NCI-H446 (cell line): ENCODE measurements at regions not wholly inside any gene's neighbourhood (a gene's known extent, or its start where the extent isn't known, plus 50 kb on each side); places are given as distances from the start of the nearest gene placed in this dataset.
"Not testable (repeated sequence)": the region's sequence is repeated elsewhere in the genome, so short reads cannot be mapped to it uniquely, and the experiment has no call there.

ENCODE experiments used
- DNase-seq, 2 experiments: peaks; one replicate each; lab custom pipeline; 2025; lab: John Stamatoyannopoulos, UW

- DNase-seq = peak in 1 of 2 experiments; percentile 80
These were observed 124.9 kb upstream of the ZNF608 start for GRCh38 chr5:124871303-124871702.

DNA sequence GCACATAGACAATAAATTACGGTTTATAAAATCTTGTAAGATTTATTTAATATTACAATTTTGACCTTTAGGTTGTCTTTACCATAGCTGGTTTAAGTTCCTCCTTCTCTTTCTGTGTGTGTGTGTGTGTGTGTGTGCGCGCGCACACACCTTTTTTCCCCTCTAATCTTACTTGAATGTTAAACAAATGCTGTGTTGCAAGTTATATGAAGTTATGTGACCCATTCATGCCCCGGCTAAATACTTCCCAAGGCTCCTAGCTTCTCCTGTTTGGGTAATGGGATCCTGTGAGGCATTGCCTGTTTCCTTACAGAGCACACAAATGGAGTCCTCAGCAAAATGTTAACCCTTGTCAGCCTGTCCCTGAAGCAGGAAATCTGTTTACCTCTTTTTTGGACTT lies 125.6 kb upstream of the ZNF608 start:
- no peak for DNase-seq

DNA sequence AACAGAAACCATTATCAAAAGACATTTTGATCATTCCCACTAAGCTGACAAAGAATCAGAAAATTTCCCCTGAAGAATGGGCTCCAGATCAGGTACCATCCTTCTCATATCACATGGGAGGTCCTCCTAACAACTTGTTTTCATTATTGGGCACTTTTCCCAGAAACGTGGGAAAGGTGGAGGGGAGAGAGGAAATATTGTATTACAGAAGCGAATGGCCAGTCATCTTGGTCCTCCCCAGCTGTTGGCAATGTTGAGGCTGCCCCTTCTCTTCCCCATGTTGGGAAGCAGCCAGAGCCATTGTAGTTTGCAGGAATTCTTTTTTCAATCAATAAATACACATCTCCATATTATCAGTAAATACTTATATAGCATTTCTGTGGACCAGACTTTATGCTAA lies 126.2 kb upstream of the ZNF608 start:
- peak in 1 of 2 experiments; percentile 26 for DNase-seq

DNA sequence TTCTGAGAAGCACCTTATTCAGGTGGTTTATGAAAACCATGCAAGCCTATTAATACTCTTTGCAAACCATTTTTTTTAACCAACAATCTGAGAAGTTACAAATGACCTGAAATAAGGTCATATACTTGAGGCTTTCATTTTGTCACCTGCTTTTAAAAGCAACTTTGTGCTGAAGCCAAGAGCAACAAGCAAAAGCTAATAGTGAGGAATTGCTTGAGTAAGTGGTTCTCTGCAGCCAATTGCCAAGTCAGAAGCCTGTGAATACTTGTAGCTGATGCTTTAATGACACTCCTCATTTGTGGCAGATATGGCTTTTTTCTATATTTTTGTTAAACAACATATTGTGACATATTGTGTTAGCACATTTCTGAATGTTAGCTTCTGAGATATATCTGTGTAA lies 126.7 kb upstream of the ZNF608 start:
- DNase-seq = no peak

- DNase-seq = no peak
These were observed 127.3 kb upstream of the ZNF608 start for GRCh38 chr5:124873713-124874112.

GRCh38 chr5:124876566-124876965 lies 130.1 kb upstream of the ZNF608 start:
- no peak for DNase-seq

GRCh38 chr5:124876983-124877382 lies 130.5 kb upstream of the ZNF608 start:
- no peak for DNase-seq

- DNase-seq = no peak
These were observed 131.2 kb upstream of the ZNF608 start for GRCh38 chr5:124877501-124878146.

GRCh38 chr5:124878583-124879342 lies 132.3 kb upstream of the ZNF608 start:
- no peak for DNase-seq

GRCh38 chr5:124880903-124881697 lies 134.7 kb upstream of the ZNF608 start:
- no peak for DNase-seq

GRCh38 chr5:124883681-124884080 lies 137.2 kb upstream of the ZNF608 start:
- no peak for DNase-seq

- DNase-seq = no peak
These were observed 137.7 kb upstream of the ZNF608 start for GRCh38 chr5:124884114-124884513.

- DNase-seq = no peak
These were observed 139.1 kb upstream of the ZNF608 start for GRCh38 chr5:124885490-124885889.

GRCh38 chr5:124887223-124887622 lies 140.8 kb upstream of the ZNF608 start:
- DNase-seq = no peak

- peak in 1 of 2 experiments; percentile 28 for DNase-seq
These were observed 141.6 kb upstream of the ZNF608 start for GRCh38 chr5:124888050-124888506.

DNA sequence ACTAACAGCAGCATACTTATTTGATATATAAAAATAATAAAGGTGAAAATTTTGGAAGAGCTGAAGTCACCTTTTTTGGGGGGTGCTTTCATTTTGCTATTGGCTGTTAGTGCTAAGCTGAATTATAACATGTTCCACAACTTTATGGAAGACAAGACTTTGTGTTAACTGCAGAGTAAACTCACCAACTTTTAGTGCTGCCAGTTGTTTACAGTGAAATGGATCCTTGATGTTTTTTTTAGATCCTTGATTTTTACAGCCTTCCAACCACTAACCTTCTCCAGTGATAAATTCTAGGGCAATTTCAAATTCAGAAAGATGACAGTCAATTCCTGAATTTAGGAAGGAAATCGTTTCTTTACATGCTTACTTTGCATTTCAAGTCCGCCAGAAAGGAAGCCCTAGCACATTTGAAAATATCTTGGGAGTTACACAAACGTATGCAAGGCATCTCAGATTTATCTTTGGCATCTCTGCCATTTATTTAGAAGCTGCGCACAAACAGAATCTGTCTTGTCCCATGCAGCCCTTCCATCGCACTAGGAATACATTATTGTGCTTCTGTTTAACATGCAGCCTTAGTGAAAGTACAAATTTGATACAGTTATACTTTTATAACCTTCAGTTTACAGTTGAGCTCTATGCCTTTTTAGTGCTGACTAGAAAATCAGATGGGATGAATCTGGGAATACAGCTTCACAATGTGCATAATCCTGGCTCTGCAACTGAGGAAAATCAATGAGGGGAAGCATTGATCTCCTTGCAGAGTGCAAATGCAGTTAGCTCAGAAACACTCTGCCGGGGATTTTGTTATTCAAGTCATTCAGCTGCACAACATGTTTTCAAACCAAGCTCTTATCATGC lies 142.4 kb upstream of the ZNF608 start:
- DNase-seq = no peak

DNA sequence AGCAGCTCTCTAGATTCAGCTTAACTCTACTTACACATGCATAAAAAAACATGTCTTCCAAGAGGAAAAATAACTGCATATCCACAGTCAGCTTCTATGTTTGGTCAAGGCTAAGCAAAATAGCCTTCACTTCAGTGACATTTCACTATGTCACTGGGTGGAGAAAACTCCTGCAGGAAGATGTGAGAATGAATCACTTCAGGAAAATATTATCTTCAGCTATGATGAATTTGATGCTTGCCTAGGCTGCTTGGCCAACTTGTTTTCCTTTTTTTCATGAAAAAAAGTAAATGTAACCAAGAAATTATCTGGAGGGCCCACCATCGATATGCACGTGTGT lies 143.0 kb upstream of the ZNF608 start:
- no peak for DNase-seq

- DNase-seq = no peak
These were observed 143.4 kb upstream of the ZNF608 start for GRCh38 chr5:124889850-124890249.

GRCh38 chr5:124890442-124890841 lies 144.0 kb upstream of the ZNF608 start:
- DNase-seq = not testable (repeated sequence)

DNA sequence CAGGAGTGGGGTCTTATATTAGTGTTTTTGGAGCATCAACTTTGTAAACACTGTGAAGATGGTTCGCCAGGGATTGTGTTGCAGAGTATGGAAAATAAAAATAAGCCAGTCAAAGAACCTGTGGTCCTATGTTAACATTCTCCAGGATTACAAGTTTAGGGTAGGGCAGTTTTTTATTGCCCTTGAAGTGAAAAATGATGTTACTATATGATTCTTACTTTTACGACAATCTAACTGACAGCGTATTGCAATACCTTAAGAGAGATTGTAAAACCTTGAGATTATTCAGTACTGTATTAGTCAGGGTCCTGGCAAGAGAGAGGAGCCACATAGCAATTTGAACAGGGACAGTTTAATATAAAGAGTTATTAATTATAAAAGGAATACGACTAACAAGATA lies 144.7 kb upstream of the ZNF608 start:
- DNase-seq = no peak

DNA sequence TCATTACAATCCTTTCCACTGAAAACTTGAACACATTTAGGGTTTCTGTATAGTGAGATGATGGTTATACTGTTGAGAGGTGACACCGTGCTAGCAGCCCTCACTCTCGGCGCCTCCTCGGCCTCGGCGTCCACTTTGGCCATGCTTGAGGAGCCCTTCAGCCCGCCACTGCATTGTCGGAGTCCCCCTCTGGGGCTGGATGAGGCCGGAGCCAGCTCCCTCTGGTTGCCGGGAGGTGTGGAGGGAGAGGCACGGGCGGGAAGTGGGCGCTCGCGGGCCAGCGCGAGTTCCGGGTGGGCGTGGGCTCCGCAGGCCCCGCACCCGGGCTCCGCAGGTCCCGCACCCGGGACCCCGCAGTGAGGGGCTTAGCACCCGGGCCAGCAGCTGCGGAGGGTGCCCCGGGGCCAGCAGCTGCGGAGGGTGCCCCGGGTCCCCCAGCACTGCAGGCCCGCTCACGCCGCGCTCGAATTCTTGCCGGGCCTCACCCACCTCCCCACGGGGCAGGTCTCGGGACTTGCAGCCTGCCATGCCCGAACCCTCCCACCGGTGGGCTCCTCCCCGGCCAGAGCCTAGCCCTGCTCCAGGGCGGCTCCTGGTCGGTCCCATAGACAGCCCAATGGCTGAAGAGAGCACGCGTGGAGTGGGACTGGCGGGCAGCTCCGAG lies 145.9 kb upstream of the ZNF608 start:
- DNase-seq = no peak
